ENCODE measurements at regions not wholly inside any gene's neighbourhood (a gene's known extent, or its start where the extent isn't known, plus 50 kb on each side); places are given as distances from the start of the nearest gene placed in this dataset.

GRCh38 chr1:55974714-55975441 lies 604.5 kb downstream of the PLPP3 start:
- peak; percentile 46 for DNase-seq (ENCODE audit: low read depth, low spot score)
- CTCF ChIA-PET = no interaction called here
- POLR2A ChIA-PET = no interaction called here
- no peak for TF ChIP-seq CTCF (IDR thresholded peaks at IDR 0.05; ENCODE audit: insufficient read depth, low read length, missing control alignments)
- H3K4me3 ChIP-seq (ENCODE audit: low read depth, low read length) = no peak overlapping the region

DNA sequence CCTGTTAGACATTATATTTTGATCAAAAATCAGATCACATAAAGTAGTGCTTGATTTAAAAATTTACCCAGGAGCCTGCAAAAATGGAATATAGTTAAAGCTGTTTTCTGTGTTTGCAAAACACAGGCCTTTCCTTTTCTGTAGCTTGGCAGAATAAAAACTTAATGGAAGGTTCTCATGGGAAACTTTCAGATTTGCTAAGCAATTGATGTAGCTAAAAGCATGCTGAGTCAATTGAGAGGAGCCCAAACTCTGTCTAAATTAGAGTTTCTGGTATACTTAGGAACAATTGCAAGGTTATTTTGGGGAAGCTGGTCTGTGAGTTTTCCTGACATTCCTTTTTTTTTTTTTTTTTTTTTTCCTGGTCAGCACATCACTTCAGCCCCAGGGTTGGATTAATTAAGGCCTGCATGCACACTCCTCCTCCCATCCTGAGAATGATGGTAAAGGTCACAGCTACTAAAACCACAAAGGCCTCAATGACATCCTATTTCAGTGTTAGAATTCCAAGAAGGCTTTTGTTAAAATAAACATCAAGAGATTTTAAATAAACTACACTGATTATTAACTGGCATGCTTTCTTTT lies 608.7 kb downstream of the PLPP3 start:
- DNase-seq (ENCODE audit: low read depth, low spot score) = peak; percentile 63
- ChIA-PET CTCF (no interaction called here), POLR2A (no interaction called here)
- H3K4me3 ChIP-seq (ENCODE audit: low read depth, low read length) = no peak overlapping the region
- TF ChIP-seq CTCF (IDR thresholded peaks at IDR 0.05; ENCODE audit: insufficient read depth, low read length, missing control alignments) = no peak

GRCh38 chr1:55969322-55969721 lies 610.0 kb downstream of the PLPP3 start:
- CTCF ChIA-PET = no interaction called here
- DNase-seq (ENCODE audit: low read depth, low spot score) = no peak

DNA sequence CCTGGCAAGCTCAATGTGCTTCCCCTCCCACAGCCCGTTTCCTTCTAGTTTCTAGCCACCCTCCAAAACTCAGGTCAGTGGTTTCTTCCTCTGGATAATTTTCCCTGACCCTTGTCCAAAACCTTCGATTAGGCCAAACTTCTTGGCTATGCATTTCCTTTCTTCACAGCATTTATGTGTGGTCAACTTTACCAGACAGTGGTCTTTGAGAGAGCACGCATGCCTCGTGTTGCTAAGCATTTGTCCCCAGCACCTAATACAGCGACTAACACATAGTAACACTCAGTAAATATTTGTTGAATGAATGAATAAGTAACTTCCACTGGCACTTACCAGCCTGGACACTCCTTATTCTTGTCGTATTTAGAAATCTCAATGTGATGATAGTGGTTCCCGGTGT lies 610.7 kb downstream of the PLPP3 start:
- no peak overlapping the region for H3K4me3 ChIP-seq (ENCODE audit: low read depth, low read length)
- ChIA-PET CTCF (no interaction called here), POLR2A (no interaction called here)
- DNase-seq (ENCODE audit: low read depth, low spot score) = no peak
- TF ChIP-seq CTCF (IDR thresholded peaks at IDR 0.05; ENCODE audit: insufficient read depth, low read length, missing control alignments) = no peak

More at GRCh38 chr1:55969322-55969721, 610.0 kb downstream of the PLPP3 start:
- TF ChIP-seq CTCF (IDR thresholded peaks at IDR 0.05; ENCODE audit: insufficient read depth, low read length, missing control alignments) = no peak
- POLR2A ChIA-PET = no interaction called here
- no peak overlapping the region for H3K4me3 ChIP-seq (ENCODE audit: low read depth, low read length)

- H3K4me3 ChIP-seq (ENCODE audit: low read depth, low read length) = no peak overlapping the region
- ChIA-PET POLR2A (interaction anchor here (0.6 kb wide), 1 partner anchor 613 kb away, joined by 3 read pairs; the partner anchor contains the start of gene PLPP3), CTCF (no interaction called here)
- DNase-seq (ENCODE audit: low read depth, low spot score) = peak; percentile 36
- TF ChIP-seq CTCF (IDR thresholded peaks at IDR 0.05; ENCODE audit: insufficient read depth, low read length, missing control alignments) = no peak
Observed at GRCh38 chr1:55965981-55966461, 613.3 kb downstream of the PLPP3 start.

GRCh38 chr1:55962472-55962871 lies 616.9 kb downstream of the PLPP3 start:
- ChIA-PET POLR2A (no interaction called here), CTCF (no interaction called here)

More at GRCh38 chr1:55962472-55962871, 616.9 kb downstream of the PLPP3 start:
- TF ChIP-seq CTCF (IDR thresholded peaks at IDR 0.05; ENCODE audit: insufficient read depth, low read length, missing control alignments) = no peak
- no peak for DNase-seq (ENCODE audit: low read depth, low spot score)
- H3K4me3 ChIP-seq (ENCODE audit: low read depth, low read length) = no peak overlapping the region

Measured in AG04449 (cell line).